GM23248 (cell line): ENCODE measurements at regions not wholly inside any gene's neighbourhood (a gene's known extent, or its start where the extent isn't known, plus 50 kb on each side); places are given as distances from the start of the nearest gene placed in this dataset.

Experiments
- DNase-seq: peaks from one replicate; pipeline ENCODE4 v3.0.0-alpha.2; 2015
- H2AFZ ChIP-seq: fragments of 200-600 bp; sonication (generic); 2 replicates; pipeline ENCODE4 v1.6.1; 2016; ENCODE audit warnings: antibody characterized with exemption
- H3F3A ChIP-seq: fragments of 200-600 bp; sonication (generic); 2 replicates; pipeline ENCODE4 v1.6.1; 2016; ENCODE audit warnings: mild to moderate bottlenecking, antibody characterized with exemption, mixed run types; ENCODE audit not compliant: insufficient read depth
- H3K27ac ChIP-seq: fragments of 200-600 bp; sonication (generic); 2 replicates; pipeline ENCODE4 v1.5.1; 2016; ENCODE audit warnings: mild to moderate bottlenecking
- H3K27me3 ChIP-seq: fragments of 200-600 bp; sonication (generic); replicated peaks from 2 replicates; pipeline ENCODE4 v1.6.1; 2016; ENCODE audit warnings: mild to moderate bottlenecking; ENCODE audit not compliant: insufficient read depth
- H3K36me3 ChIP-seq: fragments of 200-600 bp; sonication (generic); 2 replicates; pipeline ENCODE4 v1.6.1; 2016; ENCODE audit warnings: low read depth, mild to moderate bottlenecking
- H3K4me1 ChIP-seq: fragments of 200-600 bp; sonication (generic); 2 replicates; pipeline ENCODE4 v1.6.1; 2016; ENCODE audit warnings: mild to moderate bottlenecking; ENCODE audit not compliant: insufficient read depth
- H3K4me2 ChIP-seq: fragments of 200-600 bp; sonication (generic); one replicate; pipeline ENCODE4 v1.6.1; 2016; ENCODE audit warnings: mild to moderate bottlenecking; ENCODE audit not compliant: unreplicated experiment
- H3K4me3 ChIP-seq: fragments of 200-600 bp; sonication (generic); 2 replicates; pipeline ENCODE4 v1.5.1; 2016; ENCODE audit warnings: mild to moderate bottlenecking
- H3K79me2 ChIP-seq: fragments of 200-600 bp; sonication (generic); 2 replicates; pipeline ENCODE4 v1.6.1; 2016; ENCODE audit warnings: mild to moderate bottlenecking; ENCODE audit not compliant: insufficient read depth
- H3K9ac ChIP-seq: fragments of 200-600 bp; sonication (generic); 2 replicates; pipeline ENCODE4 v1.6.1; 2016; ENCODE audit warnings: mild to moderate bottlenecking
- H3K9me2 ChIP-seq: fragments of 200-600 bp; sonication (generic); 2 replicates; pipeline ENCODE4 v1.6.1; 2016; ENCODE audit warnings: mixed run types, mild to moderate bottlenecking, moderate library complexity; ENCODE audit not compliant: insufficient read depth
- H3K9me3 ChIP-seq: fragments of 200-600 bp; sonication (generic); one replicate; pipeline ENCODE4 v1.6.1; 2017; ENCODE audit warnings: low read depth
- H4K20me1 ChIP-seq: fragments of 200-600 bp; sonication (generic); 2 replicates; pipeline ENCODE4 v1.6.0; 2016; ENCODE audit not compliant: insufficient read depth
- EZH2 ChIP-seq: fragments of 200-600 bp; sonication (generic); IDR thresholded peaks from 2 replicates; pipeline ENCODE4 v1.6.1; 2018; ENCODE audit warnings: antibody characterized with exemption, mild to moderate bottlenecking; ENCODE audit not compliant: insufficient read depth, poor library complexity, severe bottlenecking
- EZH2phosphoT487 ChIP-seq: fragments of 200-600 bp; sonication (generic); IDR thresholded peaks from 2 replicates; pipeline ENCODE4 v1.6.1; 2018; ENCODE audit warnings: antibody characterized with exemption, moderate library complexity, mild to moderate bottlenecking, low read depth; ENCODE audit not compliant: insufficient read depth
- WGBS, 2 experiments: methylation state at CpG; one replicate each; pipeline ENCODE4 v1.1.6; 2015 to 2017; ENCODE audit warnings: low lambda C conversion rate in 2 of 2, low coverage in 1 of 2; ENCODE audit errors: missing lambda C conversion rate in 2 of 2; 5-methylcytosine and 5-hydroxymethylcytosine counted together
- in situ Hi-C: fragments of 300-500 bp; cut with MboI; formaldehyde crosslinking; loops from 2 replicates; pipeline ENCODE4 v1.15.0; 2020

DNA sequence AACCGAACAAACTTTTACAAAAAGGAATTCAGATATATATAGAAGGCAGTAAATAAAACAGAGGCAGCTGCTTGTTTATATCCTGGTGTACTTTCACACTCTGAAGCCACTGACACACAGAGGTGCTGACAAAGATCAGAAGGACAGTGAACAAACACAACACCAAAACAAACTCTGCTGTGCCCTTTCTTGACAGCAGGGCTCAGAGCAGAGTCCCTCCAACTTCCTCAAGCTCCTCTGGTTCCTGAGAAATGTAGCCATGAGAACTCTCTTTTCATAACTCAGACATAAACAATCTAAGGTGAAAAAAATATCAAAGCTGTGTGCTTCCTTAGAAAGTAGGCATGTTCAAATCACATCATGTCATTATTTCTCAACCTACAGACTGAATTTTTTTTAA is 1052.8 kb upstream of the SPRY2 start:
- no peaks in the 10 kb centered on the region for H3K36me3 ChIP-seq
- 0% methylated on average over 1 of the region's 1 CpG for WGBS, 2 experiments
- DNase-seq: no peak
- H3K27ac ChIP-seq: no peak overlapping the region
- TF ChIP-seq EZH2phosphoT487: no peak
- no peak for TF ChIP-seq EZH2
- H3K9ac ChIP-seq: no peak overlapping the region
- no peaks in the 10 kb centered on the region for H3K9me3 ChIP-seq
- no peaks in the 10 kb centered on the region for H3K79me2 ChIP-seq
- in situ Hi-C loops: no loop called here
- no peaks in the 10 kb centered on the region for H3K4me1 ChIP-seq
- no peaks in the 10 kb centered on the region for H4K20me1 ChIP-seq
- no peaks in the 10 kb centered on the region for H3K9me2 ChIP-seq
- no peak overlapping the region for H3K4me3 ChIP-seq
- H3F3A ChIP-seq: no peaks in the 10 kb centered on the region
- no peak overlapping the region for H3K4me2 ChIP-seq
- H2AFZ ChIP-seq: no peak overlapping the region
- H3K27me3 ChIP-seq: no peaks in the 10 kb centered on the region

DNA sequence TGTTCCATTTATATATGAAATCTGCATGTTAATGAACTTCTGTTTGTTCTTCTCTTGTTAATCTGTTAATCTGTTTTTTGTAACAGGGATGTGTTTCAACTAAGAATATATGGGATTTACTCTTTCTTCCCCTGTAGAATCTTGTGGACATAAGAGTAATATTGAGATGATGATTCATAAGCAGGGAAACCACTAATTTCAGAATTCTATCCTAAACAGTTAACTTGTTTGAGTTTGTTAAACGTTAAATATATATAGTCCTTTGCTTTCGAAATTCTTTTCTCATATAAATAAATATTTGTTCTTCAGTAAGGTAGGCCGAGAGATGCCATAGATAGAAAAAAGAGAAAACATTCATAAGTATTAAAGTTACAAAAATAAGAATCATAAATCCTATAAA is 1052.2 kb upstream of the SPRY2 start:
- H3K4me3 ChIP-seq: no peak overlapping the region
- DNase-seq: no peak
- H3K4me2 ChIP-seq: no peak overlapping the region
- no peaks in the 10 kb centered on the region for H3K79me2 ChIP-seq
- 10 to 19% methylated on average over 3 of the region's 3 CpGs for WGBS, 2 experiments
- H4K20me1 ChIP-seq: no peaks in the 10 kb centered on the region
- no peaks in the 10 kb centered on the region for H3F3A ChIP-seq
- no peaks in the 10 kb centered on the region for H3K9me3 ChIP-seq
- TF ChIP-seq EZH2phosphoT487: no peak
- no peak for TF ChIP-seq EZH2
- in situ Hi-C loops: no loop called here
- H3K9me2 ChIP-seq: no peaks in the 10 kb centered on the region
- no peak overlapping the region for H3K9ac ChIP-seq
- H3K27me3 ChIP-seq: no peaks in the 10 kb centered on the region
- no peaks in the 10 kb centered on the region for H3K36me3 ChIP-seq
- H2AFZ ChIP-seq: no peak overlapping the region
- H3K4me1 ChIP-seq: no peaks in the 10 kb centered on the region
- H3K27ac ChIP-seq: no peak overlapping the region

GRCh38 chr13:81388400-81388799 is 1047.5 kb upstream of the SPRY2 start:
- Histone ChIP-seq H3K27ac (no peak overlapping the region), H3K9me3 (peaks cover 3% of the 10 kb centered on the region), H3K4me2 (no peak overlapping the region), H3F3A (no peaks in the 10 kb centered on the region), H3K4me1 (no peaks in the 10 kb centered on the region), H3K79me2 (no peaks in the 10 kb centered on the region), H3K9me2 (no peaks in the 10 kb centered on the region), H4K20me1 (no peaks in the 10 kb centered on the region), H3K4me3 (no peak overlapping the region), H2AFZ (no peak overlapping the region), H3K27me3 (no peaks in the 10 kb centered on the region), H3K9ac (no peak overlapping the region), H3K36me3 (no peaks in the 10 kb centered on the region)
- WGBS, 2 experiments: 7 to 17% methylated on average over 1 of the region's 1 CpG
- DNase-seq: no peak
- TF ChIP-seq EZH2 (no peak), EZH2phosphoT487 (no peak)
- in situ Hi-C loops: no loop called here

DNA sequence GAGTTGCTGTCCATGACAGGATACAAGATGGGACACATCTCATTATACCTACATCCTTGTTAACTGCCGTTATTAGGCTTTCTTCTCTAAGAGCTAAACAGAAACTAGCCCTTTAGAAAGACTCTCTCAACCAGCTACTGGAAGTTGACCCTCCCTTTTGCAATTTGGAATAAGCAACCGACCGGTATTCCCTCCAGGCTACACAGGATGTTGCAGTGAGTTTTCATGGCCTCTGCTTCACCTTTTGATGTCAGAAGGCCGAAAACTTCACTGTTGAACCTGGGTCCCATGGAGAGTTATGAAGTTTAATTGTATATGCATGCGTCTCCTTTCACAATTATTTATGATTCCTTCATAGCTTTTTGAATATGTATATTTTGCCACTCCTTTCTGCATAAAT is 1042.5 kb upstream of the SPRY2 start:
- no peaks in the 10 kb centered on the region for H3K79me2 ChIP-seq
- H3F3A ChIP-seq: no peaks in the 10 kb centered on the region
- no peaks in the 10 kb centered on the region for H3K4me1 ChIP-seq
- WGBS, 2 experiments: 29 to 33% methylated on average over 5 of the region's 5 CpGs
- H3K27me3 ChIP-seq: no peaks in the 10 kb centered on the region
- H3K9ac ChIP-seq: no peak overlapping the region
- H3K27ac ChIP-seq: no peak overlapping the region
- H3K9me2 ChIP-seq: no peaks in the 10 kb centered on the region
- H3K4me2 ChIP-seq: no peak overlapping the region
- TF ChIP-seq EZH2phosphoT487: no peak
- TF ChIP-seq EZH2: no peak
- no peak overlapping the region for H2AFZ ChIP-seq
- H3K36me3 ChIP-seq: no peaks in the 10 kb centered on the region
- in situ Hi-C loops: no loop called here
- no peak overlapping the region for H3K4me3 ChIP-seq
- H3K9me3 ChIP-seq: peaks cover 3% of the 10 kb centered on the region
- H4K20me1 ChIP-seq: no peaks in the 10 kb centered on the region
- no peak for DNase-seq

GRCh38 chr13:81382246-81382645 is 1041.3 kb upstream of the SPRY2 start:
- WGBS, 2 experiments: 18 to 19% methylated on average over 1 of the region's 1 CpG
- no peaks in the 10 kb centered on the region for H3K9me2 ChIP-seq
- no peak overlapping the region for H3K9ac ChIP-seq
- in situ Hi-C loops: no loop called here
- no peak overlapping the region for H3K4me2 ChIP-seq
- no peak overlapping the region for H2AFZ ChIP-seq
- H3K9me3 ChIP-seq: no peaks in the 10 kb centered on the region
- H3K27me3 ChIP-seq: no peaks in the 10 kb centered on the region
- TF ChIP-seq EZH2phosphoT487 (no peak), EZH2 (no peak)
- H3K36me3 ChIP-seq: no peaks in the 10 kb centered on the region
- H3K4me1 ChIP-seq: no peaks in the 10 kb centered on the region
- H4K20me1 ChIP-seq: no peaks in the 10 kb centered on the region
- no peak for DNase-seq
- no peak overlapping the region for H3K27ac ChIP-seq
- H3K4me3 ChIP-seq: no peak overlapping the region
- H3F3A ChIP-seq: no peaks in the 10 kb centered on the region
- H3K79me2 ChIP-seq: no peaks in the 10 kb centered on the region
